Fibroblast of mammary gland (primary cell): ENCODE measurements at regions not wholly inside any gene's neighbourhood (a gene's known extent, or its start where the extent isn't known, plus 50 kb on each side); places are given as distances from the start of the nearest gene placed in this dataset.

Source experiments
- DNase-seq: peaks from one replicate; pipeline ENCODE4 v3.0.0-alpha.2; 2010; ENCODE audit warnings: low read depth
- H3K4me3 ChIP-seq: 2 replicates; pipeline ENCODE4 v1.5.1; 2011; ENCODE audit warnings: low read depth, mild to moderate bottlenecking, low read length, moderate library complexity; ENCODE audit not compliant: control insufficient read depth
- CTCF ChIP-seq: conservative IDR thresholded peaks from 2 replicates; pipeline ENCODE4 v1.5.1; 2011; ENCODE audit warnings: low read depth, low read length, inconsistent platforms; ENCODE audit not compliant: control insufficient read depth, insufficient read depth

- DNase-seq, result no peak
- no peak for TF ChIP-seq CTCF
- no peak overlapping the region for H3K4me3 ChIP-seq
These were observed 79.9 kb downstream of the SIPA1L2 start for GRCh38 chr1:232550007-232550406.

- no peak for DNase-seq
- H3K4me3 ChIP-seq, result no peak overlapping the region
- TF ChIP-seq CTCF, result no peak
These were observed 81.2 kb downstream of the SIPA1L2 start for GRCh38 chr1:232548691-232549090.

- no peak for DNase-seq
- no peak overlapping the region for H3K4me3 ChIP-seq
- no peak for TF ChIP-seq CTCF
These were observed 81.9 kb downstream of the SIPA1L2 start for GRCh38 chr1:232547938-232548484.

GRCh38 chr1:232542633-232543593 lies 87.0 kb downstream of the SIPA1L2 start:
- no peak for TF ChIP-seq CTCF
- DNase-seq, result no peak

GRCh38 chr1:232538943-232539302 lies 91.0 kb downstream of the SIPA1L2 start:
- no peak for TF ChIP-seq CTCF
- no peak overlapping the region for H3K4me3 ChIP-seq
- no peak for DNase-seq

More at GRCh38 chr1:232542633-232543593, 87.0 kb downstream of the SIPA1L2 start:
- no peak overlapping the region for H3K4me3 ChIP-seq

GRCh38 chr1:232538224-232538942 lies 91.5 kb downstream of the SIPA1L2 start:
- peak; percentile 77 for DNase-seq
- no peak overlapping the region for H3K4me3 ChIP-seq
- TF ChIP-seq CTCF, result no peak
